GM12878 (cell line): ENCODE measurements at regions not wholly inside any gene's neighbourhood (a gene's known extent, or its start where the extent isn't known, plus 50 kb on each side); places are given as distances from the start of the nearest gene placed in this dataset.

Experiments used
- ASH2L ChIP-seq: fragments of 300-600, 200-600 bp; sonication (generic); IDR thresholded peaks from 2 replicates; pipeline ENCODE4 v1.6.1; 2017; ENCODE audit warnings: low read depth, mild to moderate bottlenecking, borderline replicate concordance
- BHLHE40 ChIP-seq, 2 experiments: fragments of 450-650 bp in 1 of 2; IDR thresholded peaks; 2 replicates each; pipeline ENCODE4 v1.6.1; 2011 to 2017; ENCODE audit warnings: low read depth in 2 of 2, borderline replicate concordance in 1 of 2, improper control_type of control experiment in 1 of 2, low read length in 1 of 2, mild to moderate bottlenecking in 1 of 2
- CBX5 ChIP-seq: sonication (generic); IDR thresholded peaks from 2 replicates; pipeline ENCODE4 v1.6.1; 2016; ENCODE audit warnings: low read depth, moderate library complexity, mild to moderate bottlenecking, inconsistent platforms
- CHD1 ChIP-seq: IDR thresholded peaks from 2 replicates; pipeline ENCODE4 v1.6.1; 2012; ENCODE audit warnings: low read depth, low read length, improper control_type of control experiment
- CHD4 ChIP-seq: fragments of 200-600 bp; sonication (generic); IDR thresholded peaks from 2 replicates; pipeline ENCODE4 v1.6.1; 2016; ENCODE audit warnings: mild to moderate bottlenecking
- EED ChIP-seq: sonication (generic); IDR thresholded peaks from 2 replicates; pipeline ENCODE4 v1.6.1; 2016; ENCODE audit warnings: antibody characterized with exemption, low read depth
- GABPA ChIP-seq: IDR thresholded peaks from 2 replicates; pipeline ENCODE4 v1.6.1; 2014; ENCODE audit warnings: antibody characterized with exemption, low read depth, mild to moderate bottlenecking, inconsistent platforms
- HDGF ChIP-seq: fragments of 450-650 bp; IDR thresholded peaks from 2 replicates; pipeline ENCODE4 v1.6.1; 2016; ENCODE audit warnings: antibody characterized with exemption
- IKZF1 ChIP-seq: fragments of 450-650 bp; conservative IDR thresholded peaks from 2 replicates; pipeline ENCODE4 v1.6.1; 2017; ENCODE audit warnings: antibody characterized with exemption, mild to moderate bottlenecking
- IRF4 ChIP-seq: IDR thresholded peaks from 2 replicates; pipeline ENCODE4 v1.6.1; 2011; ENCODE audit warnings: low read depth, low read length
- MEF2A ChIP-seq: IDR thresholded peaks from 2 replicates; pipeline ENCODE4 v1.6.1; 2011; ENCODE audit warnings: low read depth, mild to moderate bottlenecking, low read length, moderate library complexity; ENCODE audit not compliant: insufficient read depth
- NFYA ChIP-seq: IDR thresholded peaks from 2 replicates; pipeline ENCODE4 v1.6.1; 2011; ENCODE audit warnings: low read depth, mild to moderate bottlenecking, low read length, improper control_type of control experiment, borderline replicate concordance
- NR2F1 ChIP-seq: fragments of 450-650 bp; conservative IDR thresholded peaks from 2 replicates; pipeline ENCODE4 v1.6.1; 2017; ENCODE audit warnings: mild to moderate bottlenecking
- PAX8 ChIP-seq: fragments of 450-650 bp; IDR thresholded peaks from 2 replicates; pipeline ENCODE4 v1.6.1; 2017; ENCODE audit warnings: mild to moderate bottlenecking, moderate library complexity
- SIX5 ChIP-seq: IDR thresholded peaks from 2 replicates; pipeline ENCODE4 v1.6.1; 2011; ENCODE audit warnings: mild to moderate bottlenecking, low read depth, low read length, moderate library complexity; ENCODE audit not compliant: severe bottlenecking
- SP1 ChIP-seq: IDR thresholded peaks from one replicate; pipeline ENCODE4 v1.6.1; 2011; ENCODE audit warnings: low read depth, low read length
- SPI1 ChIP-seq: IDR thresholded peaks from 2 replicates; pipeline ENCODE4 v1.6.1; 2011; ENCODE audit warnings: low read depth, mild to moderate bottlenecking, low read length, moderate library complexity, borderline replicate concordance; ENCODE audit not compliant: insufficient read depth
- STAT1 ChIP-seq: fragments of 450-650 bp; conservative IDR thresholded peaks from 2 replicates; pipeline ENCODE4 v1.6.1; 2014; ENCODE audit warnings: antibody characterized with exemption, mild to moderate bottlenecking
- TAF1 ChIP-seq: IDR thresholded peaks from 2 replicates; pipeline ENCODE4 v1.6.1; 2011; ENCODE audit warnings: mild to moderate bottlenecking, low read depth, low read length, borderline replicate concordance
- TCF3 ChIP-seq: IDR thresholded peaks from 2 replicates; pipeline ENCODE4 v1.6.1; 2012; ENCODE audit warnings: low read depth, mild to moderate bottlenecking, low read length, borderline replicate concordance; ENCODE audit not compliant: insufficient read depth
- WRNIP1 ChIP-seq: IDR thresholded peaks from 2 replicates; pipeline ENCODE4 v1.6.1; 2011; ENCODE audit warnings: low read depth, low read length, improper control_type of control experiment, borderline replicate concordance
- ZBED1 ChIP-seq: IDR thresholded peaks from 2 replicates; pipeline ENCODE4 v1.6.1; 2016; ENCODE audit warnings: borderline replicate concordance
- ZNF207 ChIP-seq: fragments of 450-650 bp; IDR thresholded peaks from 2 replicates; pipeline ENCODE4 v1.6.1; 2014; ENCODE audit warnings: antibody characterized with exemption, mild to moderate bottlenecking, borderline replicate concordance
- TF ChIP-seq, protein P1 (sequence below): fragments of 450-650 bp; IDR thresholded peaks from 2 replicates; pipeline ENCODE4 v1.6.1; 2018; ENCODE audit warnings: mild to moderate bottlenecking, low read depth, moderate library complexity; ENCODE audit not compliant: partially characterized antibody
- TF ChIP-seq, protein P2 (sequence below): fragments of 450-650 bp; formaldehyde crosslinking; IDR thresholded peaks from 2 replicates; pipeline ENCODE4 v1.4.0; 2020; ENCODE audit warnings: mild to moderate bottlenecking, moderate library complexity
- TF ChIP-seq, protein P3 (sequence below): fragments of 450-650 bp; conservative IDR thresholded peaks from 2 replicates; pipeline ENCODE4 v1.6.1; 2017; ENCODE audit warnings: mild to moderate bottlenecking, moderate library complexity

DNA sequence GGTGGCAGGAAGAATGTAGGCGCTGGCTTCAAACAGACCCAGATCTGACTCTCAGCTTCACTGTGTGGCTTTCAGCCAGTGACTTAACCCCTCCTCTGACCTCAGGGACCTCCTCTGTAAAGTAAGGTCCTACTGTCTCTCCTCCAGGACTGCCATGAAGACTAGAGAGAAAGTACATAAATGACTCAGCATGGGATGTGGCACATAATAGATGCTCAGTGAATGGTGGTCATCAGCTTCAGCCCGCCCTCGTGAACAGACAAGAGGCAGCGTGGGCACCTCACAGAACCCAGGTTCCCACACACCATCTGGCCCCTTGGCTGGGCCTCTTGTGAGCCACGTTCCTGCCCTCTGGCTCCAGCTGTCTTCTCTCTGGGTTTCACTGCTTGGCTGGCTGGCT, 126.0 kb downstream of the SYF2 start (continued):
- TF ChIP-seq EED (peak; percentile 79), SIX5 (no peak), ZBED1 (no peak), SP1 (no peak), HDGF (no peak), ASH2L (no peak), NR2F1 (peak; percentile 63), STAT1 (no peak), CBX5 (no peak), GABPA (no peak), SPI1 (no peak), WRNIP1 (no peak), CHD4 (no peak), BHLHE40 (IDR thresholded peaks at IDR 0.05; ENCODE audit: borderline replicate concordance in 1 of 2, low read depth in 2 of 2, low read length in 1 of 2) (peak in 1 of 2 experiments; percentile 11; a peak in 1 of 4 replicates), IKZF1 (peak; percentile 43; the same call in 1 of the 2 replicates), NFYA (no peak), ZNF207 (no peak), CHD1 (no peak), PAX8 (no peak), TAF1 (no peak), TCF3 (0 out of 2 replicates have a peak, but pooled peaks have one; percentile 44), IRF4 (peak; percentile 93), MEF2A (no peak)
- TF ChIP-seq, protein P1, sequence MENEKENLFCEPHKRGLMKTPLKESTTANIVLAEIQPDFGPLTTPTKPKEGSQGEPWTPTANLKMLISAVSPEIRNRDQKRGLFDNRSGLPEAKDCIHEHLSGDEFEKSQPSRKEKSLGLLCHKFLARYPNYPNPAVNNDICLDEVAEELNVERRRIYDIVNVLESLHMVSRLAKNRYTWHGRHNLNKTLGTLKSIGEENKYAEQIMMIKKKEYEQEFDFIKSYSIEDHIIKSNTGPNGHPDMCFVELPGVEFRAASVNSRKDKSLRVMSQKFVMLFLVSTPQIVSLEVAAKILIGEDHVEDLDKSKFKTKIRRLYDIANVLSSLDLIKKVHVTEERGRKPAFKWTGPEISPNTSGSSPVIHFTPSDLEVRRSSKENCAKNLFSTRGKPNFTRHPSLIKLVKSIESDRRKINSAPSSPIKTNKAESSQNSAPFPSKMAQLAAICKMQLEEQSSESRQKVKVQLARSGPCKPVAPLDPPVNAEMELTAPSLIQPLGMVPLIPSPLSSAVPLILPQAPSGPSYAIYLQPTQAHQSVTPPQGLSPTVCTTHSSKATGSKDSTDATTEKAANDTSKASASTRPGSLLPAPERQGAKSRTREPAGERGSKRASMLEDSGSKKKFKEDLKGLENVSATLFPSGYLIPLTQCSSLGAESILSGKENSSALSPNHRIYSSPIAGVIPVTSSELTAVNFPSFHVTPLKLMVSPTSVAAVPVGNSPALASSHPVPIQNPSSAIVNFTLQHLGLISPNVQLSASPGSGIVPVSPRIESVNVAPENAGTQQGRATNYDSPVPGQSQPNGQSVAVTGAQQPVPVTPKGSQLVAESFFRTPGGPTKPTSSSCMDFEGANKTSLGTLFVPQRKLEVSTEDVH, result no peak
- TF ChIP-seq, protein P2, sequence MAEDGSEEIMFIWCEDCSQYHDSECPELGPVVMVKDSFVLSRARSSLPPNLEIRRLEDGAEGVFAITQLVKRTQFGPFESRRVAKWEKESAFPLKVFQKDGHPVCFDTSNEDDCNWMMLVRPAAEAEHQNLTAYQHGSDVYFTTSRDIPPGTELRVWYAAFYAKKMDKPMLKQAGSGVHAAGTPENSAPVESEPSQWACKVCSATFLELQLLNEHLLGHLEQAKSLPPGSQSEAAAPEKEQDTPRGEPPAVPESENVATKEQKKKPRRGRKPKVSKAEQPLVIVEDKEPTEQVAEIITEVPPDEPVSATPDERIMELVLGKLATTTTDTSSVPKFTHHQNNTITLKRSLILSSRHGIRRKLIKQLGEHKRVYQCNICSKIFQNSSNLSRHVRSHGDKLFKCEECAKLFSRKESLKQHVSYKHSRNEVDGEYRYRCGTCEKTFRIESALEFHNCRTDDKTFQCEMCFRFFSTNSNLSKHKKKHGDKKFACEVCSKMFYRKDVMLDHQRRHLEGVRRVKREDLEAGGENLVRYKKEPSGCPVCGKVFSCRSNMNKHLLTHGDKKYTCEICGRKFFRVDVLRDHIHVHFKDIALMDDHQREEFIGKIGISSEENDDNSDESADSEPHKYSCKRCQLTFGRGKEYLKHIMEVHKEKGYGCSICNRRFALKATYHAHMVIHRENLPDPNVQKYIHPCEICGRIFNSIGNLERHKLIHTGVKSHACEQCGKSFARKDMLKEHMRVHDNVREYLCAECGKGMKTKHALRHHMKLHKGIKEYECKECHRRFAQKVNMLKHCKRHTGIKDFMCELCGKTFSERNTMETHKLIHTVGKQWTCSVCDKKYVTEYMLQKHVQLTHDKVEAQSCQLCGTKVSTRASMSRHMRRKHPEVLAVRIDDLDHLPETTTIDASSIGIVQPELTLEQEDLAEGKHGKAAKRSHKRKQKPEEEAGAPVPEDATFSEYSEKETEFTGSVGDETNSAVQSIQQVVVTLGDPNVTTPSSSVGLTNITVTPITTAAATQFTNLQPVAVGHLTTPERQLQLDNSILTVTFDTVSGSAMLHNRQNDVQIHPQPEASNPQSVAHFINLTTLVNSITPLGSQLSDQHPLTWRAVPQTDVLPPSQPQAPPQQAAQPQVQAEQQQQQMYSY (CRISPR knock-in tag), result no peak
- TF ChIP-seq, protein P3, sequence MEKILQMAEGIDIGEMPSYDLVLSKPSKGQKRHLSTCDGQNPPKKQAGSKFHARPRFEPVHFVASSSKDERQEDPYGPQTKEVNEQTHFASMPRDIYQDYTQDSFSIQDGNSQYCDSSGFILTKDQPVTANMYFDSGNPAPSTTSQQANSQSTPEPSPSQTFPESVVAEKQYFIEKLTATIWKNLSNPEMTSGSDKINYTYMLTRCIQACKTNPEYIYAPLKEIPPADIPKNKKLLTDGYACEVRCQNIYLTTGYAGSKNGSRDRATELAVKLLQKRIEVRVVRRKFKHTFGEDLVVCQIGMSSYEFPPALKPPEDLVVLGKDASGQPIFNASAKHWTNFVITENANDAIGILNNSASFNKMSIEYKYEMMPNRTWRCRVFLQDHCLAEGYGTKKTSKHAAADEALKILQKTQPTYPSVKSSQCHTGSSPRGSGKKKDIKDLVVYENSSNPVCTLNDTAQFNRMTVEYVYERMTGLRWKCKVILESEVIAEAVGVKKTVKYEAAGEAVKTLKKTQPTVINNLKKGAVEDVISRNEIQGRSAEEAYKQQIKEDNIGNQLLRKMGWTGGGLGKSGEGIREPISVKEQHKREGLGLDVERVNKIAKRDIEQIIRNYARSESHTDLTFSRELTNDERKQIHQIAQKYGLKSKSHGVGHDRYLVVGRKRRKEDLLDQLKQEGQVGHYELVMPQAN, result no peak
